Colon (tissue), 2 donors: ENCODE measurements at regions not wholly inside any gene's neighbourhood (a gene's known extent, or its start where the extent isn't known, plus 50 kb on each side); places are given as distances from the start of the nearest gene placed in this dataset.
"Not testable (repeated sequence)": the region's sequence is repeated elsewhere in the genome, so short reads cannot be mapped to it uniquely, and the experiment has no call there.

Experiments
- FAIRE-seq: peaks from 2 replicates; lab custom pipeline; 2012; peaks lifted over from hg19 to GRCh38; lab: Jason Lieb, UNC
- donor health status: control.
- donor health status: control.

DNA sequence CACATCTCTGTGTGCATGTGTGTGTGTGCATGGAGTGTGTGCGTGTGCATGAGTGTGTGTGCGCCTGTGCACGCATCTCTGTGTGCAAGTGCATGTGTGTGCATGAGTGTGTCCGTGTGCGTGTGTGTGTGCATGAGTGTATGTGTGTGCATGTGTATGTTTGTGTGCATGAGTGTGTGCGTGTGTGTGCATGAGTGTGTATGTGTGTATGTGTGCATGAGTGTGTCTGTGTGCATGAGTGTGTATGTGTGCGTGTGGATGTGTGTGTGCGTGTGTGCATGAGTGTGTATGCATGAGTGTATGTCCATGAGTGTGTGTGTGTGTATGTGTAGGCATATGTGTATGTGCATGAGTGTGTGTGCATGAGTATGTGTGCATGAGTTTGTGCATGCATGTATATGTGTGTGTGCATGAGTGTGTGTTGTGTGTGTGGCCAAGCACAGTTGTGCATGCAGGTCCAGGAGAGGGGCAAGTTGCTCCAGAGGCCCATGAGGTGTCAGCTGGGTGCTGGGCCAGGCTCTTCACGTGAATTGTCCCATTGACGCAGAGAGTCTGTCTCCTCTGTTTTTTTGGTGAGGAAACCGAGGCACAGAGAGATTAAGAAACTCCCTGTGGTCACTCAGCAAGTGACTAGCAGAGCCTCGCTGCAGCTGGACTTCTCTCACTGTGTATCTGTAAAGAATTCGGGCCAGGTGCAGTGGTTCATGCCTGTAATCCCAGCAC lies 75.5 kb downstream of the ASB1 start:
- FAIRE-seq, result no peak

DNA sequence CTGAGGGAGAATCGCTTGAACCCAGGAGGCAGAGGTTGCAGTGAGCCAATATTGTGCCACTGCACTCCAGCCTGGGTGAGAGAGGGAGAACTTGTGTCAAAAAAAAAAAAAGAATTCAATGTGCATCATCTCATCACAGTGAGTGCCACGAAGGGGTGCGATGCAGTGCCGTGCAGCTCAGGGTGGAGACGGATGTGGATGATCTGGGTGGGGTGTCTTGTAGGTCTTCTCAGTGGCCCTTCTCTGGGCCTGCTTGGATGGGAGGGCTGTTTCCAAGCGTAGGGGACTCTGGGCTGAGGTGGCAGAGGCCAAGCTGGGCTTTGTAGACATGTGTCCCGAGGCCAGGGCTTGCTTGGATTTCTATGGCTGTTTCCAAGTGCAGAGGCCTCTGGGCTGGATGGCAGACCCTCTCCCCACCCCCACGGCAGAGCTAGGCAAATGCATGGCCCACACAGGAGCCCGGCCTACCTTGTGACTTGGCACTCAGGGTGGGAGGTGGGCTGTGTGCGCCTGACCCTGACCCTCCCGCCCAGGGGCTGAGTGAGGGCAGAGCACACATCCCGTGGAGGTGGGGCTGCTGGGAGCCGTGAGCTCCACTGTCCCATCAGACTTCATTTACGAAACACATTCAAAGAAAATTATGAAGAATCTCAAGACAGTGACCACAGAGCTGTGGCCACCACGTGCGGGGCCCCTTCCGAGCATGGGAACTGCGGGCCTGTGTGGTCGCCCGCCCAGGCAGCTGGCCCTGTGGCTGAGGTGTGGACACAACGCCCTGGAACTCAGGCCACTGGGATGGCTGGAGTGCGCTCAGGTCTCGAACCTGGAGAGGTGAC lies 76.4 kb downstream of the ASB1 start:
- FAIRE-seq, result no peak

DNA sequence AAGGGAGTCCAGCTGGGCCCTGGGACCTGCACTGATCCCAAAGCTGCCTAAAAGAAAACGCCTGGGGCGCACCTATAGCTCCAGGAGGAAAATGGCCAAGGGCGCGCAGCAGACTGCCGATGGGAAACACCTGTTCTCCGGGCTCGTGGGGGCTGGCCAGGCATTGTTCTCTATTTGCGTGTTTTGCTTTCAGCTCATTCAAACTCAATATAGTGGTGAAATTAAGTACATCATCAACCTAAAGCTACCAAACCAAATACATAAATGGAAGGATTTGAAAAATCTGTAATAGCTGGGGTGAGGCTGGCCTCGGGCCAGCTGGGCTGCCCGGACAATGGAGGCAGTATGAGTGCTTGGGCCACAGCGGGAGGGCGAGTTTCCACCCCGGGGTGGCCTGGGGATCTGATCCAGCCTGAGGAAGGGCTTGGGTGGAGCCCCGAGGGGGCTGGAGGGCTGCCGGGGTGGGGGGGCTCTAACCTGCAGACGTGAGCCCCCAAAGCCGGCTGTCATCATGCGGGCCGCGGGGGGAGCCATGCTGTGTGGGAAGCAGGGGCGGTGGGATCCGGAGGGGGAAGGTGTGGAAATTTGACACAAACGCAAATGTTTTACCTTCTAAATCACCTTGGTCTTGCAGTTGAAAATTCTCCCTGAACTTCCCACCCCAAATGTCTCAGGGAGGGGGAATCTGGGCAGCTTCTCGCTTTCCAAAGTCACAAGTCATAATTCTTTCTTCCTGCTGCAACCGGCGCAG lies 77.6 kb downstream of the ASB1 start:
- FAIRE-seq, result no peak

DNA sequence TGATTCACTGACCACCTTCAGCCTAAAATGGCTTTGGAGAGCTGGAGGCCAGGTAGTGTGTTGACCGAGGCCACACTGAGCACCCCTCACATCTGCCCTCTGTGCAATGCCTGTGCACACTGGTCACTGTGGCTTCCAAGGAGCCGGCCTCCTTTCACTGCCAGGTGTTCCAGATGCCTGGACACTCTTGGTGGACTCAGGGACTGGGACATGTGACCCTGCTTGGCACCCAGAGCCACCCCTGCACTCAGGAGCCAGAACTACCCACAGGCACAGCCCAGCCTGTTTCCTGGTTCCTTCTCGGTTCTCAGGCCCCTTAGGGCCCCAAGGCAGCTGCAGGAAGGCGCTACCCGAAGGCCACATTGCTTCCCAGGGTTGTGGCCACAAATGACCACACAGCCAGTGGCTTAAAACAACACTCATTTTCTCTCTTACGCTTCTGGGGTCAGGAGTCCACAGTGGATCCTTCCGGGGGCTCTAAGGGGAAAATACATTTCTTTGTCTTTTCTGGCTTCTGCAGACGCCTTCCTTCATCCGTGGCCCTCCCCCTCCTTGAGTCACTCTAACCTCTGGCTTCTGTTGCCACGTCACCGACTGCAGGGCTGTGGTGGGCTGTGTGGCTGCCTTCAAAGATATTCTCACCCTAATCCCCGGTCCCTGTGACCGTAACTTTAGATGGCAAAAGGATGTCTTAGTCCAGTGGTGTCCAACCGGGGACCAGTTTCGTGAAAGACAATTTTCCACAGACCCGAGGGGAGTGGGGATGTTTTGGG lies 78.6 kb downstream of the ASB1 start:
- no peak for FAIRE-seq

DNA sequence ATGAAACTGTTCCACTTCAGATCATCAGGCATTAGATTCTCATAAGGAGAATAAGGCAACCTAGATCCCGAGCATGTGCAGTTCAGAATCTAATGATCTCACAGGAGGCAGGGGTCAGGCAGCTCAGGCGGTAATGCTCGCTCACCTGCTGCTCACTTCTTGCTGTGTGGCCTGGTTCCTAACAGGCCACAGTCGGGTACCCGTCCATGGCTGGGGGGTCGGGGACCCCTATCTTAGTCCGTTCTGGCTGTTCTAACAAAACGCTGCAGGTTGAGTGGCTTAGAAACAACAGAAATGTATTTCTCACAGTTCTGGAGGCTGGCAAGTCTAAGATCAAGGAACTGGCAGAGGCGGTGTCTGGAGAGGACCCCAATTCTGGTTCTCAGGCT lies 79.2 kb downstream of the ASB1 start:
- no peak for FAIRE-seq

DNA sequence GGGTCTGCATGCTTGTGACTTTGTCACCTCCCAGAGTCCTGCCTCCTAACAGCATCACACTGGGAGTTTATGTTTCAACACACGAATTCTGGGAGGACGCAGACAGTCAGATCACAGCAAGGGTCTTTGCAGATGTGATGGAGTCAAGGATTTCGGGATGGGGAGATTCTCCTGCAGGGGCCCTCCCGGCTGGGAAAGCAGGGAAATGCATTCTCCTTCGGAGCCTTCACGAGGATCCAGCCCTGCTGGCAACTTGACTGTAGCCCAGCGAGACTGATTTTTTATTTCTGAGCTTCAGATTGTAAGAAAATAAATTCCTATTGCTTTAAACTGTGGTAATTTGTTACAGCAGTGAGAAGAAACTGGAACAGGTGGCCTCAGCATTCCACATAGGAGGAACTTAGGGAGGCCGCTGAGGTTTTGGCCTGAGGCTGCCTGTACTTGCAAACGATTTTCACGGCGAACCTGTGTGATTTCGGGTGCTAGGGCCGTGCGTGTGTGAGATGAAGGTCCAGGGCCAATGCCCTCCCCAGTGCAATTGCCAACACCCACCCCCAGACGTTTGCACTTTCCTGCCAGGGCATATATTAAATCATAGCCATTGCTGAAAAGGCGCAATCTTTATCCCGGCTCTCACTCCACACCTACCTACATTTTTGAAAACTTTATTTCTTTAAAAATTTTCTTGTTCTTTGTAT lies 79.8 kb downstream of the ASB1 start:
- no peak for FAIRE-seq

DNA sequence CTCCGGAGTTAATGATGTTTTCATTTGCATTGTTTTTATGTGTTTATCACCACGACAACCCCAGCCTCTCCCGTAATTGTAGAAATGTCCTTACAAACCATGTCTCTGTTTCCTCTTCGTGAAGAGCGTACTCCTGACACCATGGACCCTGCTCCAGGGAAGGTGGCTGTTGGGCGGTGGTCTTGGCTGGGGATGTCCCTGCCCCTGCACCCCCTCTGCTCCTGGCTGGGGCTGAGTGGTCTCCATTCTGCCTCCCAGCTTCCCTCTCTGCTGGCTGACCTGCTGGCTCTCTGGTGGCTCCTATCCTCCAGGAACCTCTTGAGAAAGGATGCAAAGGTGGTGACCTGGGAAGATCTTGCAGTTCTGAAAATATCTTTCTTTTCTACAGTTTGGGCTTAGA lies 81.1 kb downstream of the ASB1 start:
- FAIRE-seq, result no peak

DNA sequence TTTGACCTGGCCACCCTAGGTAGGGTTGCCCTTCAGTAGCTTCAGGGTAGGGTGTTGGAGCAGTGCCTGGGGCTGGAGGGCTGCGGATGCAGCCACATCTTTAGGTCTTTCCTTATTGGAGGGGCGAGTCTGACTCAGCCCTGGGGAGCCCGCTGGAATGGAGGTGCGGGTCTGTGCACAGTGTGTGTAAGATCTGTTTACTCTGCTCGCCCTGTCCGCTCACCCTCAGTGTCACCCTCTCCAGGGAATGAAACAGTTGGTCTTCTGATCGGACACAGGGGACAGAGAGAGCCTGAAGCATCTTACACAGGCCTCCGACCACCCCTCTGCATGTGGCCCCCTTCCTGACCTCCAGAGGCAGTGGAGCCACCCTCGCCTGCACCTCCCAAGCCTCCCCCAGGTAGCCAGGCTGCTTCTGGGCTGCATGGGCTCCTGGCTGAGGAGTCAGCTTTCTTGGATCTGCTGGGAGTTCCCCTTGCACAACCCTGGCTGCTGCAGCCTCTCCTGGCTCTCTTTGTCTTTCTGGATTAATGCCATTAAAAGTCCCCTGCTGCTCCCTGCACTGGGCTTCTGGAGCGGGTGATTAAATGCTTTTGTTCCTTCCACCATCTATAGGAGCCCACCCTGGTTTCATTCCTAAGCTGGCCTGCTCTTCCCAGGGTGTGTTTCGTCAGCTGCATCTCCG lies 82.6 kb downstream of the ASB1 start:
- no peak for FAIRE-seq

DNA sequence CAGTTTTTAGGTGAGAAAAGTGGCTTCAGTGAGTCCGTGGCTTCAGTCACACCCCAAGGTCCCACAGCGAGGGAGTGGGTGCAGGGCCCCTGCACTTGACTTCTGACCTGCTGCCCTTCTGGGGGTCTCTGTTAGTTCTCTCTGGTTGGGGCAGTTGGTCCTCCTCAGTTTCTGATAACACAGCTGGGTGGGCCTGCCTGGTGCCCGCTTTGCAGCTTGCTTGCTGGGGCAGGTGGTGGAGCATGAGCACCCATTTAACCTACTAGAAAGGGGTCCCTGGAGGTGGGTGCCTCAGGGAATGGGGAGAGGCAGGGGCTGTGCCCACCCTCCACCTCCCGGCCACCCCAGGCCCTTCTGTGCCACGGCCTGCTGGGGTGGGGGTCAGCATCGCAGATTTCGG lies 83.2 kb downstream of the ASB1 start:
- FAIRE-seq, result no peak

DNA sequence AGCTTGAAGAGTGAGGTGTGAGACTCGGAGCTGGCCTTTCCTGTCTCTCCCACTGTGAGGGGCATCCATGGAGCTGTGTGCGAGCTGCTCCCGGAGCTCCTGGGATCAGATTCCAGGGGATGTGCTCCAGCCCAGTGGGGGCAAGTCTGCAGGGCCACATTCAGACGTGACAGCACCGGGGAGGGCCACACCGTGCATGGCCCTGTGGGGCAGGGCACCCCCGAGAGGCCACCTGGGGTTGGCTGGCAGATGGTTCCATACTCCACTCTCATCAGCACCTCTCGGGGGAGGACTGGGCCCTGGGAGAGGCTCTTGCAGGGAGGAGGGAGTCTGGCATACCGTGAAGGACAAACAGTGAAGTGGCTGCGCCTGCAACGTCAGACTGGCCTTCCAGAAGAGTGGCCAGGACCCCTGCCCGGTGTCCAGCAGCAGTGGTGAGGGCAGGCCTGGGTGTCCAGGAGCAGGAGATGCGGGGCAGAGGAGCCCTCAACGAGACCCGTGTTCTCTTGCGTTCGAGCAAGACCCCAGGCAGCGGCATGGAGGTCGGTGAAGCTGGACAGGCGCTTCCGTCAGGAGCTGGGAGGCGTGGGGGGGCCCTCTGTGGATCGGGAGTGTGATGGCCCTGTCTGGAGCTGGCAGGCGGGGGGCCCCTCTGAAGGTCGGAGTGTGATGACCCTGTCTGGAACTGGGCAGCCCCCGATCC lies 84.3 kb downstream of the ASB1 start:
- FAIRE-seq, result no peak

DNA sequence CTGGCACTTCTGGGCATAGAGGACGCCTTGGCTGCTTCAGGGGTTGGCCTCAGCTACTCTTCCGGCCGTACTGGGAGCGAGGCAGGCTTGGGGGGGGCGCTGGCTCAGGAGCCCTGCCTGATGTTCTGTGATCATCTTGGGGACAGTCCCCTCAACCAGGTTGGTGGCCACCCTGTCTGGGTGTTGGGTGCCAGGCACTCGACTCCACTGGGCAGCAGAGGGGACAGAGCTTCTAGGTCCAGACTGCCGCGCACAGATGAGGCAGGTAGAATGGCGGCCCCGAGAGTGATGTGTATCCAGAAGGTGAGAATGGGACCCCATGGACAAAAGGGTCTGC lies 84.9 kb downstream of the ASB1 start:
- FAIRE-seq, result no peak

DNA sequence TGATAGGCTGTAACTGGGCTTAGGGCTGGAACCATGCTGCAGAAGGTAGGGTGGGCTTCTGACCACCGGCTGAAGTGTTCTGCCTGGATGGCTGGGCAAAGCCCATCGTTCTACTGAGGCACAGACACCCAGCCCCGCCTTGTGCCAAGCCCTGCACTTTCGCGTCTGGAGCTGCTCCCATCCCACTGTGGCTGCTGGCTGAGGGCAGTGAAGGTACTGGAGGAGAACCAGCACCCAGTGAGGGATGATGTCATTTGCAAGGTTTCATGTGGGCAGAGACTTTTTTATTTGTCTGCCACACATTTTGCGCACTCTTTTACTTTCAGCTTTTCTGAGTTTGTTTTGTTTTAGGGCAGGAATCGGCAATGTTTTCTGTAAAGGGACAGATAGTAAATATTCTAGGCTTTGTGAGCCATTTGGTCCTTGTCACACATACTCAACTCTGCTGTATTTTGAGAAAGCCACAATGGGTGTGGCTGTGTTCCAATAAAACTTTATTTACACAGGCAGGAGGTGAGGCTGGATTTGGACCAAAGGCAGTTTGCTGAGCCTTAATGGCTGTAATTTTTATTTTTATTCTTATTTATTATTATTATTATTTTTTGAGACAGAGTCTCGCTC lies 85.6 kb downstream of the ASB1 start:
- no peak for FAIRE-seq

DNA sequence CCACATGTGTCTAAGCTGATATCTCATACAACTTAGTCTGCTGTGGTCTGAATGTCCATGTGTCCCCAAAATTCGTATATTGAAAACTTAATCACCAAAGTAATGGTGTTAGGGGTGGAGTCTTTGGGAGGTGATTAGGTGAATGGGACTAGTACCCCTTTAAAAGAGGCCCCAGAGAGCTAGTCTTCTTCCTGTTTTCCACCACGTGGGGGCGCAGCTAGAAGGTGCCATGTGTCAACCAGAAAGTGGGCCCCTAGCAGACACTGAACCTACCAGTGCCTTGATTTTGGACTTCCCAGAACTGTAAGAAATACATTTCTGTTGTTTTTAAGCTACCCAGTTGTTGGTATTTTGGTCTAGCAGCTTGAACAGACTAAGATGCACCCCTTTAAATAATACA lies 86.6 kb downstream of the ASB1 start:
- no peak for FAIRE-seq

DNA sequence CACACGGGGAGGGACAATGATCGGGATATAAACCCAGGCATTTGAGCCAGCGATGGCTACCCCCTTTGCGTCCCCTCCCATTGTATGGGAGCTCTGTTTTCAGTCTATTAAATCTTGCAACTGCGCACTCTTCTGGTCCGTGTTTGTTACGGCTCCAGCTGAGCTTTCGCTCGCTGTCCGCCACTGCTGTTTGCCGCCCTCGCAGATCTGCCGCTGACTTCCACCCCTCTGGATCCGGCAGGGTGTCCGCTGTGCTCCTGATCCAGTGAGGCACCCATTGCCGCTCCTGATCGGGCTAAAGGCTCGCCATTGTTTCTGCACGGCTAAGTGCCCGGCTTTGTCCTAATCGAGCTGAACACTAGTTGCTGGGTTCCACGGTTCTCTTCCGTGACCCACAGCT lies 87.3 kb downstream of the ASB1 start:
- FAIRE-seq, result not testable (repeated sequence)

DNA sequence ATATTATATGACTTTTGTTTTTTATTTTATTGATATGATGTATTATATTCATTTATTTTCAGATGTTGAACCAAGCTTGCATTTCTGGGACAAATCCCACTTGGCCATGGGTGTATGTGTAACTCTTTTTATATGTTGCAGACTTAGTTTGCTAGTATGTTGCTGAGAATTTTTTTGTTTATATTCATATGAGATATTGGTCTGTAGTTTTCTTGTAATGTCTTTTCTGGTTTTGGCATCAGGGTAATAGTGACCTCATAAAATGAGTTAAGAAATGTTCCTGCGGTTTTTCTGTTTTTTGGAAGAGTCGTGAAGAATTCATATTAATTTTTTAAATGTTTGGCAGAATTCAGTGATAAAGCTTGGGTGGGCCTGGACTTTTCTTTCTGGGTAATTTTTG lies 88.7 kb downstream of the ASB1 start:
- FAIRE-seq, result no peak

DNA sequence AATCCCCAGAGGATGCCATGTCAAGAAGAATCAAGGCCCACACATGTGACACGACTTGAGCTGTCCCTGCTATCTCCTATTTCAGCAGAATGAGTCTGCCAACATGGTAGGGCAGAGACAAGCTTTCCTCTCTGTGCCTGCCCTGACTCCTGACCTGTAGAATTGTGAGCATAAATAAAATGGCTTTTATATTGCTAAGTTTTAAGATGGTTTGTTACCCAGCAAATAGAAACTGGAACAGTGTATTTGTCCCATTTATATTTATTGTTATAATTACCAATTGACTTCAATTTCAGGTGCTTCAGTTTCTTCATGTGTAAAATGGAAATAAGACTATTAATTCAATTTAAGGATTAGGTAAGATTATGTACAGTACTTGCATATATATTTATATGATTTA lies 90.5 kb downstream of the ASB1 start:
- no peak for FAIRE-seq

DNA sequence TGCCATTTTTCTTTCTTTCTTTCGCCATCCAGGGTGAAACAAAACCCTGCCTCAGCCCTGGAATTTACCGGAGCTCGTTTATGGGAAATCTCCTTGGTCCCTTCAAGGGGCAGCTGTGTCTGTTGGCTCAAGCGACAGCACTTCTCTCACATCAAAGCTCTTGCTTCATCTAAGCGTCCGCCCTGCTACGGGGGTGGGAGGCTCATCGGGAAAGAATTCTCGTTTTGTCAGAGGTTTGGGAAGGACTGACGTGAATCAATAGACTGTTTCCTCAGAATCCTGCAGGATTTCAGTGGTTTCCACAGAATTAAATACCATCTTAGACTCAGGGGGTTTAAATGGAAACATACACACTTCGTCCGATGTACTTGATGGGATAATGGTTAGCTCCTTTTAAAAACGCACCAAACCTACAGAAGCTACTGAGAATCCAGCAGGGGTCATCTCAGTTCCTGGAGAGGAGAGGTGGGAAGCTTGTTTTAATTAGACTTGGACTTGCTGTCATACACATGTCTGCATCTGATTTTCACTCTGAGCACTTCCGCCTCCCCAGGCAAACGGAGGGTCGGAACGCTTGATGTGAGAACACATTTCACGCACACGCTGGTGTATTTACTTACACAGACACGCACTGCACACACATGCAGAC lies 91.6 kb downstream of the ASB1 start:
- FAIRE-seq, result no peak

DNA sequence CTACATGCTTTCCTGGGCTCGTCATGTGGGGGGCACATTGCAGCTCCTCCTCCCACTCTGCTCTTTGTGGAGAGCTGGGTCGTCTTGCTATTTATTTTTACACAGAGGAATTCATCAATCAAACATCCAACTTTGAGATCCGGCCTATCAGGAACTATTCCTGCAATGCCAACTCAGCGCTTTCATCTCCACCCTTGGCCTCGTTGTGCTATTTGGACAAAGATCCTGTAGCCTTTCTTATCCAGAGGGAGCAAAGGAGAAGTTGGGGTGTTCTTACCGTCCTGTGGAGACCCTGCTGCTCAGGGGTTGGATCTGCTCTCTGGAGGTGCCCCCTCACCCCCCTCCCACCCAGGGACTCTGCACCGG lies 92.1 kb downstream of the ASB1 start:
- FAIRE-seq, result no peak

DNA sequence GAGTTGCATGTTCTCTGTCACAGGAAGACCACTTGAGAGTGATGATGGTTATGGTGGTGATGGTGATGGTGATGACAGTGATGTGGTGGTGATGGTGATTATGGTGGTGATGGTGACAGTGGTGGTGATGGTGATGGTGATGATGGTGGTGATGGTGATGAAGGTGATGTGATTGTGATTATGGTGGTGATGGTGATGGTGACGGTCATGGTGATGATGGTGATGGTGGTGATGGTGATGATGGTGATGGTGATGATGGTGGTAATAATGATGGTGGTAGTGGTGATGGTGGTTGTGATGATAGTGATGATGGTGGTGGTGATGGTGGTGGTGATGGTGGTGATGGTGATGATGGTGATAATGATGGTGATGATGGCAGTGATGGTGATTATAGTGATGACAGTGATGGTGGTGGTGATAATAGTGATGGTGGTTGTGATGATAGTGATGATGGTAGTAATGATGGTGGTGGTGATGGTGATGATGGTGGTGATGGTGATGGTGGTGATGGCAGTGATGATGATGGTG lies 93.7 kb downstream of the ASB1 start:
- FAIRE-seq, result no peak
